ENCODE measurements at regions not wholly inside any gene's neighbourhood (a gene's known extent, or its start where the extent isn't known, plus 50 kb on each side); places are given as distances from the start of the nearest gene placed in this dataset.
A peak's percentile ranks its signal among the peaks of the same experiment; 100 is the strongest.

- H3K4me3 ChIP-seq (ENCODE audit: control insufficient read depth, low read depth, low read length), result no peak overlapping the region
- peak; percentile 26 for TF ChIP-seq CTCF (IDR thresholded peaks at IDR 0.05; ENCODE audit: control insufficient read depth, insufficient read depth, low read depth, low read length, missing control alignments)
- DNase-seq (ENCODE audit: low read depth), result no peak
These were observed 343.0 kb downstream of the KLF5 start for GRCh38 chr13:73401769-73402168.

- TF ChIP-seq CTCF (IDR thresholded peaks at IDR 0.05; ENCODE audit: control insufficient read depth, insufficient read depth, low read depth, low read length, missing control alignments), result no peak
- H3K4me3 ChIP-seq (ENCODE audit: control insufficient read depth, low read depth, low read length), result no peak overlapping the region
- no peak for DNase-seq (ENCODE audit: low read depth)
These were observed 340.8 kb downstream of the KLF5 start for GRCh38 chr13:73399347-73400216.

GRCh38 chr13:73397496-73398305, 338.9 kb downstream of the KLF5 start:
- no peak overlapping the region for H3K4me3 ChIP-seq (ENCODE audit: control insufficient read depth, low read depth, low read length)
- no peak for TF ChIP-seq CTCF (IDR thresholded peaks at IDR 0.05; ENCODE audit: control insufficient read depth, insufficient read depth, low read depth, low read length, missing control alignments)
- no peak for DNase-seq (ENCODE audit: low read depth)

GRCh38 chr13:73394066-73394465, 335.3 kb downstream of the KLF5 start:
- H3K4me3 ChIP-seq (ENCODE audit: control insufficient read depth, low read depth, low read length), result no peak overlapping the region
- no peak for DNase-seq (ENCODE audit: low read depth)
- TF ChIP-seq CTCF (IDR thresholded peaks at IDR 0.05; ENCODE audit: control insufficient read depth, insufficient read depth, low read depth, low read length, missing control alignments), result no peak

- TF ChIP-seq CTCF (IDR thresholded peaks at IDR 0.05; ENCODE audit: control insufficient read depth, insufficient read depth, low read depth, low read length, missing control alignments), result no peak
- DNase-seq (ENCODE audit: low read depth), result no peak
These were observed 331.3 kb downstream of the KLF5 start for GRCh38 chr13:73390100-73390499.

GRCh38 chr13:73388586-73388985, 329.8 kb downstream of the KLF5 start:
- no peak overlapping the region for H3K4me3 ChIP-seq (ENCODE audit: control insufficient read depth, low read depth, low read length)
- DNase-seq (ENCODE audit: low read depth), result no peak
- TF ChIP-seq CTCF (IDR thresholded peaks at IDR 0.05; ENCODE audit: control insufficient read depth, insufficient read depth, low read depth, low read length, missing control alignments), result no peak

More at GRCh38 chr13:73390100-73390499, 331.3 kb downstream of the KLF5 start:
- no peak overlapping the region for H3K4me3 ChIP-seq (ENCODE audit: control insufficient read depth, low read depth, low read length)
